Left lung (tissue), 4 donors: ENCODE measurements at regions not wholly inside any gene's neighbourhood (a gene's known extent, or its start where the extent isn't known, plus 50 kb on each side); places are given as distances from the start of the nearest gene placed in this dataset.

Experiments used
- ATAC-seq: fragments of 200-7000 bp; cut with Tn5 transposase; one replicate; pipeline ENCODE4 v1.9.1; 2020; ENCODE audit warnings: moderate library complexity
- DNase-seq, 4 donors: peaks; one replicate each; pipeline ENCODE4 v3.0.0-alpha.2; 2013 to 2020
- H3K27ac ChIP-seq, 2 donors: fragments of 200-600 bp; sonication (generic) in 1 of 2; one replicate each; pipeline versions ENCODE4 v1.5.0 to v1.8.0; 2020 to 2021
- H3K27me3 ChIP-seq, 2 donors: fragments of 200-600 bp; sonication (generic) in 1 of 2; one replicate each; pipeline versions ENCODE4 v1.5.0 to v1.8.0; 2020 to 2021
- H3K36me3 ChIP-seq, 2 donors: fragments of 200-600 bp; sonication (generic) in 1 of 2; one replicate each; pipeline versions ENCODE4 v1.5.0 to v1.8.0; 2020 to 2021
- H3K4me1 ChIP-seq, 2 donors: fragments of 200-600 bp; one replicate each; pipeline ENCODE4 v1.8.0; 2021
- H3K4me3 ChIP-seq, 2 donors: fragments of 200-600 bp; sonication (generic) in 1 of 2; one replicate each; pipeline versions ENCODE4 v1.5.0 to v1.8.0; 2020 to 2021; ENCODE audit warnings: mild to moderate bottlenecking in 1 of 2
- H3K9me3 ChIP-seq, 2 donors: fragments of 200-600 bp; sonication (generic) in 1 of 2; one replicate each; pipeline versions ENCODE4 v1.5.0 to v1.8.0; 2020 to 2021
- intact Hi-C, 2 donors: fragments of 100-400 bp; cut with DNase I; formaldehyde crosslinking; loops; one replicate each; pipeline versions ENCODE4 v1.11.2 to v1.14.2; 2022
- TF ChIP-seq, protein P1 (sequence below), 2 donors: fragments of 200-600 bp; sonication (generic) in 1 of 2; IDR thresholded peaks; one replicate each; pipeline versions ENCODE4 v1.5.0 to v1.8.0; 2021; ENCODE audit warnings: antibody characterized with exemption in 2 of 2
- donor health status: DM: no; HTN: yes; CAD: no.
- donor health status: DM: no; HTN: no; CAD: no.

DNA sequence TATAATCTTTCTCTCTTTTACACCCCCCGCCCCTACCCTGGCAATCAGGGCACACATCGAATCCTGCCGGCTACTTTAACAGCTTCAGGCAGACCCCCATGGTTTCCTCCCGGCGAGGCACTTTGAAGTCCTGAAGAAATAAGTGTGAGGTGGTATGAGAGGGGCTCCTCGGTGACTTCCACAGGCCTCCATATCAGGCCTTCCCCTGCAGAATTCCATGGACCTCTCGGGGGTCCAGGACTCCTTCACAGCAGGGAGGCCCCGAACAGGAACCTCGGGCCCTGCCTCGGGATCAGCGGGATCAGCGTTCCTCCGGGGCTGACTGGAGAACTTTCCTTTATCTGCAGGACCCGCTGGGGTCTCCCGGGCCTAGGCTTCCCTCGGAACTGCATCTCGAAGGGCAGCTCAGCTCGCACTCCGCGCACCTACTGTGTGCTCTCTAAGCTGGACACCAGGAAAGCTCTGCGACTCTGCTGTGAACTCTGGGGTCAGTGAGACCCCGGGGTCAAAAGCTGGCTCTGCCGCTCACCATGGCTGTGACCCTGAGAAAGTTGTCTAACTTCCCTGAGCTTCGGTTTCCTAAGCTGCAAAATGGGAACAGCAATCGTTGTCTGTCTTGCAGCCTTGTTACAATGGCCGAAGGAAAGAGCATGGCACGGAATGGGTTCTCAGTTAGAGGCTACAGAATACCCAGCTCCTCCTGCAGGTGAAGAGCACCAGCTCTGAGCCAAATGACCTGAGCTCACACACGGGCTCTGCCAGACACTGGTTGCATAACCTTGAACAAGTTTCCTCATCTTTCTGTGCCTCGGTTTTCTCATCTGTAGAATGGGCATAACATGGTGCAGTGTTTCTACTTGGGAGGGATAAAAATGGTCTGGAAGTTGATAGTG lies 97.4 kb upstream of the ID2 start:
- peaks cover 0 to 28% of the 10 kb centered on the region in 2 donors for H3K4me1 ChIP-seq
- no peaks in the 10 kb centered on the region for H3K36me3 ChIP-seq
- no peak for ATAC-seq
- peak overlapping the region in 1 of 2 donors; percentile 6 for H3K4me3 ChIP-seq
- H3K27me3 ChIP-seq: no peaks in the 10 kb centered on the region
- peak overlapping the region in 1 of 2 donors; percentile 65 for H3K27ac ChIP-seq
- no peaks in the 10 kb centered on the region for H3K9me3 ChIP-seq
- TF ChIP-seq, protein P1, sequence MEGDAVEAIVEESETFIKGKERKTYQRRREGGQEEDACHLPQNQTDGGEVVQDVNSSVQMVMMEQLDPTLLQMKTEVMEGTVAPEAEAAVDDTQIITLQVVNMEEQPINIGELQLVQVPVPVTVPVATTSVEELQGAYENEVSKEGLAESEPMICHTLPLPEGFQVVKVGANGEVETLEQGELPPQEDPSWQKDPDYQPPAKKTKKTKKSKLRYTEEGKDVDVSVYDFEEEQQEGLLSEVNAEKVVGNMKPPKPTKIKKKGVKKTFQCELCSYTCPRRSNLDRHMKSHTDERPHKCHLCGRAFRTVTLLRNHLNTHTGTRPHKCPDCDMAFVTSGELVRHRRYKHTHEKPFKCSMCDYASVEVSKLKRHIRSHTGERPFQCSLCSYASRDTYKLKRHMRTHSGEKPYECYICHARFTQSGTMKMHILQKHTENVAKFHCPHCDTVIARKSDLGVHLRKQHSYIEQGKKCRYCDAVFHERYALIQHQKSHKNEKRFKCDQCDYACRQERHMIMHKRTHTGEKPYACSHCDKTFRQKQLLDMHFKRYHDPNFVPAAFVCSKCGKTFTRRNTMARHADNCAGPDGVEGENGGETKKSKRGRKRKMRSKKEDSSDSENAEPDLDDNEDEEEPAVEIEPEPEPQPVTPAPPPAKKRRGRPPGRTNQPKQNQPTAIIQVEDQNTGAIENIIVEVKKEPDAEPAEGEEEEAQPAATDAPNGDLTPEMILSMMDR (IDR thresholded peaks at IDR 0.05): no peak
- peak in 1 of 4 donors; percentile 75 for DNase-seq
- intact Hi-C loops: no loop called here

DNA sequence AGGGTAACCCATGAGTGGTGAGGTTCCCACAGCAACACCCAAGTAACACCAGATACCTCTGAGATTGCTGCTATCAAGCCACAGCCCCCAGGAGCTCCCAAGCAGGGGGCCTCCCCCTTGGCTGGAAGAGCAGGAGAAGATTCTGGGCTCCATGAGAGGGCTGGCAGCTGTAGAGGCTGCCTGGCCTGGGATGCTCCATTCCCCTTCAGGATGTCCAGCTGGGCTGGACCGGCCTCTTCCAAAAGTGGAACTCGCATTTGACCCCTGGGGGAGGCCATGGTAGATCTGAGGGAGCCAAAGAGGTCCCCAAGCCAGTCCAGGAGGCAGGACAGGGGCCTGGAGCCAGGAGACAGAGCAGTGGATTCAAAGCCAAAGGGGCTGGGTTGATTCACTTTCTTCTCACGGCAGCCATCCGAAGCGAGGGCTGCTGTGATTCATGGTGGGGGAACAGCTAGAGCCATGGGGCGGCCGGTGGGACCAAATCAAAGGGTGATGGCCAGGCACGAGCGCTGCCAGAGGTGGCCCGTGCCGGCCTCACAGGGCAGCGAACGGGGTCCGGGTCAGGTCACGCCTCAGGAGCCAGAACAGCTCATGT lies 95.3 kb upstream of the ID2 start:
- Histone ChIP-seq H3K36me3 (no peaks in the 10 kb centered on the region), H3K9me3 (no peaks in the 10 kb centered on the region), H3K4me1 (peaks cover 0 to 24% of the 10 kb centered on the region in 2 donors), H3K27ac (no peak overlapping the region), H3K4me3 (no peak overlapping the region), H3K27me3 (no peaks in the 10 kb centered on the region)
- DNase-seq: no peak
- TF ChIP-seq, protein P1 (IDR thresholded peaks at IDR 0.05): no peak
- intact Hi-C loops: no loop called here
- ATAC-seq: no peak

DNA sequence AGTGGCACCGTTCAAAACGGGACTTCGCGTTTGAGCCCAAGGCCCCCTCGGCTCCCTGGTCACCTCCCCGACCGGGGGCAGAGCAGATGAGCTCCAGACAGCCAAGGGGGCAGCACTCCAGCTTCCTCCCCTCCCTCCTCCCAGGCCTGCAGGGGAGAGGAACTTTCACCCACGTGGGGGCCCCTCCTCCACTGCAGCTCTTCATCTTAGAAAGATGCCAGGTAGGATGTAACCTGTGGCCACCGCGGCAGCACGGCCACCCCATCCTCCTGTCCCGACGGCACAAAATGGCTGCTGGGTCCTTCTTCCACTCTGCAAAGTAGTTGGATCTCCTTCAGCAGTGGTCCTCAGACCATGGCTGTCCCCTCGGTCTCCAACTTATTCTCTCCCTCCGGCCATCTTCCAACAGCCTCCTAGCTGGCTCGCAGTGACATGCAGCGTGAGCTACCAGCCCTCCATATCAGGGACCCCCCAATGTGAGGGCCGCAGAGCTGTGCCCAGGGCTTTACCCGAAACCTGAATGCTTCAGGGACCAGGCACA lies 94.5 kb upstream of the ID2 start:
- intact Hi-C loops: no loop called here
- peaks cover 0 to 23% of the 10 kb centered on the region in 2 donors for H3K4me1 ChIP-seq
- H3K27ac ChIP-seq: no peak overlapping the region
- no peaks in the 10 kb centered on the region for H3K9me3 ChIP-seq
- TF ChIP-seq, protein P1 (IDR thresholded peaks at IDR 0.05): no peak
- ATAC-seq: no peak
- no peak for DNase-seq
- H3K4me3 ChIP-seq: no peak overlapping the region
- no peaks in the 10 kb centered on the region for H3K27me3 ChIP-seq
- H3K36me3 ChIP-seq: no peaks in the 10 kb centered on the region

DNA sequence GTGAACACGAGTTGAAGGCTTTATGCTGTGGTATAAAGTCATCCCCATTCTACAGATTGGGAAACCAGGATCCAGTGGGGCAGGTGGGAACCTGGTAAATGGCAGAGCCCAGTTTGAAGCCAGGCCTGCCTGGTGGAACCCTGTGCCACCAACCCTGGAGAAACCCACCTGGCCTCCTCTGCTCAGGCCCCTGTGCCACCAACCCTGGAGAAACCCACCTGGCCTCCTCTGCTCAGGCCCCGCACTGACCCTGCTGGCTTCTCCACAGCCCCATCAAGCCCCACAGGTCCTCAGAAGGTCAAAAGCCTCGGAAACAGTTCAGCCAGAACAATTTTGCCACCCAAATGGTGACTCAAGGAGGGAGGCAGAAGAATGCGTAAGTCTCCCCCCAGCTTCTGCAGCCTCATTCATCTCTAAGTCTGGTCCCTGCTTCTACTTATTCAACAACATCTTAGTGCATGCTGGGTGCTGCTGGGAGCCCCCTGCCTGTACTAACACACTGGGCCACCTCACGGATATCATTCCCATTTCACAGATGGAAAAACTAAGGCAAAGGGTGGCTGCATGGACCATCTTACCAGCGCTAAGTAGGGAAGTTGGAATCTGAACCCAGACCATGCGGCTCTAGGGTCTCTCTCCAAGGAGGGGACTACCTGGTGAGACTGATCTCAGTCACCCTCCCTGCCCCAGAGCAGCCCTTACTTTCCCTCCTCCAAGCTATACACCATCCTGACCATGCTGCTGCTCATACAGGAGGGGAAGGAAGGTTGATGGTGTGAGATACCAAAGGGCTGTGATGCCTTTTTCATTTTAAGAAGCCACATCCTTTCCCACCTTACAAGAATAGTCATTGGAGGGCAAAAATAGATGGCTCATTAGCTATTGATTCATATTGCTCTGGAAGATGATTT lies 93.7 kb upstream of the ID2 start:
- TF ChIP-seq, protein P1 (IDR thresholded peaks at IDR 0.05): no peak
- Histone ChIP-seq H3K27me3 (no peaks in the 10 kb centered on the region), H3K27ac (no peak overlapping the region), H3K4me3 (no peak overlapping the region), H3K4me1 (peaks cover 0 to 14% of the 10 kb centered on the region in 2 donors), H3K36me3 (no peaks in the 10 kb centered on the region), H3K9me3 (no peaks in the 10 kb centered on the region)
- DNase-seq: no peak
- no peak for ATAC-seq
- intact Hi-C loops: no loop called here
